IMR-90 (cell line): ENCODE measurements at regions not wholly inside any gene's neighbourhood (a gene's known extent, or its start where the extent isn't known, plus 50 kb on each side); places are given as distances from the start of the nearest gene placed in this dataset.

Experiments
- ATAC-seq: fragments of 200-7000 bp; cut with Tn5 transposase; 2 replicates; pipeline ENCODE4 v1.9.1; 2020; ENCODE audit warnings: low read depth, mild to moderate bottlenecking, moderate library complexity
- BruUV-seq: library from RNA; stranded (reverse); fragments of 400-500 nt; replicated peaks from 2 replicates; lab custom pipeline; 2021; lab: Mats Ljungman, UMichigan
- CTCF ChIA-PET: fragments of 300-600 bp; formaldehyde crosslinking; extraction: SDS; loops from one replicate; lab custom pipeline; 2021; ENCODE audit warnings: antibody characterized with exemption; lab: Yijun Ruan, JAX
- POLR2A ChIA-PET: fragments of 300-600 bp; sonication (Branson Sonifier 250); formaldehyde crosslinking; loops from one replicate; lab custom pipeline; 2022; ENCODE audit warnings: antibody characterized with exemption; ENCODE audit not compliant: unreplicated experiment; lab: Charles Lee
- DNase-seq: peaks from one replicate; pipeline ENCODE4 v3.0.0; 2013
- H2AFZ ChIP-seq: replicated peaks from 2 replicates; pipeline ENCODE3; 2013; ENCODE audit warnings: low read length, mild to moderate bottlenecking; ENCODE audit not compliant: poor library complexity
- H2AK5ac ChIP-seq: 2 replicates; pipeline ENCODE4 v1.6.1; 2013; ENCODE audit warnings: low read depth, low read length, inconsistent platforms
- H2AK9ac ChIP-seq: replicated peaks from 2 replicates; pipeline ENCODE3; 2013; ENCODE audit warnings: mild to moderate bottlenecking, low read depth, low read length, moderate library complexity; ENCODE audit not compliant: poor library complexity
- H2BK120ac ChIP-seq: 2 replicates; pipeline ENCODE4 v1.6.1; 2013; ENCODE audit warnings: low read depth, low read length, inconsistent platforms
- H2BK15ac ChIP-seq: 3 replicates; pipeline ENCODE4 v1.6.1; 2013; ENCODE audit warnings: low read depth, low read length, inconsistent platforms
- H2BK20ac ChIP-seq: 2 replicates; pipeline ENCODE4 v1.6.1; 2013; ENCODE audit warnings: low read depth, mild to moderate bottlenecking, inconsistent platforms, low read length, moderate library complexity
- H2BK5ac ChIP-seq: 2 replicates; pipeline ENCODE4 v1.6.1; 2013; ENCODE audit warnings: mild to moderate bottlenecking, low read depth, low read length, inconsistent platforms; ENCODE audit not compliant: poor library complexity, severe bottlenecking
- H3K14ac ChIP-seq: replicated peaks from 2 replicates; pipeline ENCODE4 v1.6.1; 2013; ENCODE audit warnings: low read depth, low read length, inconsistent platforms
- H3K18ac ChIP-seq: 2 replicates; pipeline ENCODE4 v1.6.1; 2013; ENCODE audit warnings: low read depth, low read length, control low read depth
- H3K23ac ChIP-seq: 2 replicates; pipeline ENCODE4 v1.6.1; 2013; ENCODE audit warnings: low read depth, low read length, inconsistent platforms
- H3K27ac ChIP-seq: 2 replicates; pipeline ENCODE4 v1.5.1; 2013; ENCODE audit warnings: mild to moderate bottlenecking, control low read depth, low read length; ENCODE audit not compliant: insufficient read depth
- H3K27me3 ChIP-seq: 2 replicates; pipeline ENCODE4 v1.6.1; 2013; ENCODE audit warnings: low read length; ENCODE audit not compliant: control insufficient read depth, insufficient read depth
- H3K36me3 ChIP-seq: 2 replicates; pipeline ENCODE4 v1.6.1; 2013; ENCODE audit warnings: low read length, mixed read lengths; ENCODE audit not compliant: control insufficient read depth, insufficient read depth
- H3K4ac ChIP-seq: 2 replicates; pipeline ENCODE4 v1.6.1; 2013; ENCODE audit warnings: low read depth, low read length, inconsistent platforms
- H3K4me1 ChIP-seq: 2 replicates; pipeline ENCODE4 v1.6.1; 2013; ENCODE audit warnings: low read length, mixed read lengths; ENCODE audit not compliant: control insufficient read depth, insufficient read depth
- H3K4me2 ChIP-seq: 2 replicates; pipeline ENCODE4 v1.6.1; 2013; ENCODE audit warnings: low read depth, mild to moderate bottlenecking, control low read depth, low read length, moderate library complexity
- H3K4me3 ChIP-seq: 2 replicates; pipeline ENCODE4 v1.5.1; 2013; ENCODE audit warnings: low read depth, mild to moderate bottlenecking, control low read depth, low read length, moderate library complexity; ENCODE audit not compliant: insufficient read depth
- H3K56ac ChIP-seq: 2 replicates; pipeline ENCODE4 v1.6.1; 2013; ENCODE audit warnings: low read length, inconsistent platforms; ENCODE audit not compliant: insufficient read depth; ENCODE audit errors: extremely low read depth
- H3K79me1 ChIP-seq, 2 experiments: 2 replicates each; pipeline ENCODE4 v1.6.1; 2013; ENCODE audit warnings: low read length in 2 of 2, inconsistent platforms in 1 of 2, low read depth in 1 of 2
- H3K9ac ChIP-seq: 2 replicates; pipeline ENCODE4 v1.6.1; 2013; ENCODE audit warnings: low read depth, low read length, control low read depth
- H3K9me1 ChIP-seq: 2 replicates; pipeline ENCODE4 v1.6.1; 2013; ENCODE audit warnings: low read length, inconsistent platforms; ENCODE audit not compliant: insufficient read depth
- H3K9me3 ChIP-seq: 2 replicates; pipeline ENCODE4 v1.6.1; 2013; ENCODE audit warnings: low read length; ENCODE audit not compliant: control insufficient read depth, insufficient read depth
- H4K20me1 ChIP-seq: 2 replicates; pipeline ENCODE4 v1.6.1; 2013; ENCODE audit warnings: low read length, inconsistent platforms; ENCODE audit not compliant: insufficient read depth
- H4K5ac ChIP-seq: 2 replicates; pipeline ENCODE4 v1.6.1; 2013; ENCODE audit warnings: mild to moderate bottlenecking, low read depth, low read length, control low read depth
- H4K8ac ChIP-seq, 2 experiments: 2 replicates each; pipeline ENCODE4 v1.6.1; 2013; ENCODE audit warnings: low read depth in 2 of 2, low read length in 2 of 2, control low read depth in 1 of 2, inconsistent platforms in 1 of 2
- H4K91ac ChIP-seq: 2 replicates; pipeline ENCODE4 v1.6.1; 2013; ENCODE audit warnings: low read depth, low read length, inconsistent platforms; ENCODE audit not compliant: insufficient read depth
- CEBPB ChIP-seq: IDR thresholded peaks from 2 replicates; pipeline ENCODE4 v1.6.1; 2012; ENCODE audit warnings: low read depth, low read length, improper control_type of control experiment
- ELK1 ChIP-seq: fragments of 150-350 bp; IDR thresholded peaks from 2 replicates; pipeline ENCODE4 v1.6.1; 2016; ENCODE audit warnings: low read depth, mild to moderate bottlenecking, low read length, moderate library complexity, borderline replicate concordance
- FOS ChIP-seq: fragments of 150-350 bp; IDR thresholded peaks from 2 replicates; pipeline ENCODE4 v1.6.1; 2016; ENCODE audit warnings: low read depth, low read length
- MAFK ChIP-seq: IDR thresholded peaks from 2 replicates; pipeline ENCODE4 v1.6.1; 2012; ENCODE audit warnings: low read depth, low read length, improper control_type of control experiment
- MAZ ChIP-seq: IDR thresholded peaks from 2 replicates; pipeline ENCODE4 v1.6.1; 2012; ENCODE audit warnings: low read depth, mild to moderate bottlenecking, low read length, improper control_type of control experiment, moderate library complexity, borderline replicate concordance
- POLR2A ChIP-seq: IDR thresholded peaks from 2 replicates; pipeline ENCODE4 v1.6.1; 2012; ENCODE audit warnings: mild to moderate bottlenecking, low read depth, low read length
- RCOR1 ChIP-seq: IDR thresholded peaks from 2 replicates; pipeline ENCODE4 v1.6.1; 2012; ENCODE audit warnings: mild to moderate bottlenecking, low read length, improper control_type of control experiment; ENCODE audit not compliant: insufficient replicate concordance
- RFX5 ChIP-seq: IDR thresholded peaks from 2 replicates; pipeline ENCODE4 v1.8.0; 2012; ENCODE audit warnings: low read depth, mild to moderate bottlenecking, low read length, moderate library complexity
- SMC3 ChIP-seq: fragments of 150-350 bp; IDR thresholded peaks from 2 replicates; pipeline ENCODE4 v1.6.1; 2016; ENCODE audit warnings: low read depth, mild to moderate bottlenecking, antibody characterized with exemption, low read length, moderate library complexity
- USF2 ChIP-seq: fragments of 150-350 bp; IDR thresholded peaks from 2 replicates; pipeline ENCODE4 v1.6.1; 2017; ENCODE audit warnings: mild to moderate bottlenecking, antibody characterized with exemption, low read length, low read depth
- WGBS, 2 experiments: methylation state at CpG; one replicate each; pipeline versions ENCODE4 v1.1.5 to v1.1.7; 2013; ENCODE audit warnings: missing lambda C conversion rate in 2 of 2; ENCODE audit not compliant: insufficient read length in 1 of 2; ENCODE audit errors: extremely low coverage in 2 of 2; 5-methylcytosine and 5-hydroxymethylcytosine counted together
- dilution Hi-C: fragments of 300-500 bp; cut with HindIII; formaldehyde crosslinking; loops from one replicate; pipeline ENCODE4 v1.14.3; 2018; ENCODE audit warnings: low sequenced_read_pairs; ENCODE audit not compliant: unreplicated experiment
- in situ Hi-C: fragments of 300-500 bp; cut with MboI; formaldehyde crosslinking; loops from 3 replicates; pipeline ENCODE4 v1.14.3; 2019; ENCODE audit warnings: low sequenced_read_pairs, inconsistent platforms, mixed read lengths
- intact Hi-C: fragments of 100-400 bp; cut with micrococcal nuclease; formaldehyde crosslinking; loops from 2 replicates; pipeline ENCODE4 v1.10.0; 2022

- no peaks in the 10 kb centered on the region for H3K9me3 ChIP-seq
Observed at GRCh38 chr10:4730998-4731397, 95.0 kb upstream of the AKR1E2 start.

More at GRCh38 chr10:4730998-4731397, 95.0 kb upstream of the AKR1E2 start:
- Histone ChIP-seq H2BK15ac (no peak overlapping the region), H3K9ac (no peak overlapping the region), H2AK9ac (no peak overlapping the region), H4K5ac (no peak overlapping the region), H4K20me1 (no peaks in the 10 kb centered on the region), H2AK5ac (no peak overlapping the region), H2AFZ (no peak overlapping the region), H4K91ac (no peak overlapping the region), H2BK20ac (no peak overlapping the region), H3K4me3 (no peak overlapping the region), H3K4ac (no peak overlapping the region), H3K27me3 (no peaks in the 10 kb centered on the region), H3K27ac (no peak overlapping the region), H3K14ac (no peak overlapping the region), H3K79me1 (0 out of 4 replicates have a peak, but pooled peaks cover 0 to 2% of the 10 kb centered on the region in 2 experiments), H3K23ac (no peak overlapping the region), H3K18ac (no peak overlapping the region), H3K4me1 (no peaks in the 10 kb centered on the region), H4K8ac (no peak overlapping the region), H3K4me2 (no peak overlapping the region), H2BK120ac (no peak overlapping the region), H3K36me3 (no peaks in the 10 kb centered on the region), H2BK5ac (no peak overlapping the region), H3K9me1 (no peaks in the 10 kb centered on the region), H3K56ac (no peak overlapping the region)
- intact Hi-C loops (no loop called here), dilution Hi-C loops (no loop called here), in situ Hi-C loops (no loop called here)
- no peak for ATAC-seq
- BruUV-seq = no TSS peak
- POLR2A ChIA-PET = no interaction called here
- CTCF ChIA-PET = interaction anchor here (0.6 to 1.1 kb wide), 2 partner anchors 16 to 39 kb away, joined by 3 read pairs; no protein-coding TSS in a partner anchor
- DNase-seq = no peak
- WGBS, 2 experiments = 100% methylated on average over 1 of the region's 3 CpGs; no CpG with 5 or more reads in 1 of the 2 experiments
- TF ChIP-seq SMC3 (no peak), RFX5 (no peak), RCOR1 (no peak), MAFK (no peak), MAZ (no peak), ELK1 (no peak), POLR2A (no peak), CEBPB (no peak), FOS (no peak), USF2 (no peak)
